ENCODE measurements at regions not wholly inside any gene's neighbourhood (a gene's known extent, or its start where the extent isn't known, plus 50 kb on each side); places are given as distances from the start of the nearest gene placed in this dataset.

GRCh38 chr1:201704439-201704792 is 124.5 kb upstream of the IPO9 start:
- no peak for TF ChIP-seq CTCF (IDR thresholded peaks at IDR 0.05)
- no peak for TF ChIP-seq EZH2phosphoT487 (IDR thresholded peaks at IDR 0.05)
- TF ChIP-seq EZH2 (IDR thresholded peaks at IDR 0.05) = no peak
